NCI-H510A treated with DMSO at 0.1 percent for 48 hours (cell line): ENCODE measurements at regions not wholly inside any gene's neighbourhood (a gene's known extent, or its start where the extent isn't known, plus 50 kb on each side); places are given as distances from the start of the nearest gene placed in this dataset.
"Not testable (repeated sequence)": the region's sequence is repeated elsewhere in the genome, so short reads cannot be mapped to it uniquely, and the experiment has no call there.

Source experiments
- DNase-seq: peaks from one replicate; lab custom pipeline; 2025; lab: John Stamatoyannopoulos, UW

DNA sequence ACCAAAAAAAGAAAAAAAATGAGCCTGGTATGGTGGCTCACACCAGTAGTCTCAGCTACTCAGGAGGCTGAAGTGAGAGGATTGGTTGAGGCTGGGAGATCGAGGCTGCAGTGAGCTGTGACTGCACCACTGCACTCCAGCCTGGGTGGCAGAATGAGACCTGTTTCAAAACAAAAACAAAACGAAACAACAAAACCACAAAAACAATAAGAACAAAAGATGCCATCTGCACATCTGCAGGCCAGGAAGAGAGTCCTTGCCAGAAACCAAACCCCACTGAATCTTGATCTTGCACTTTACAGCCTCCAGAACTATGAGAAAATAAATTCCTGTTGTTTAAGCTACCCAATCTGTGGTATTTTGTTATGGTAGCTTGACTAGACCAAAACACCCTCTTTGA, 207.7 kb downstream of the YTHDC2 start:
- DNase-seq: no peak

DNA sequence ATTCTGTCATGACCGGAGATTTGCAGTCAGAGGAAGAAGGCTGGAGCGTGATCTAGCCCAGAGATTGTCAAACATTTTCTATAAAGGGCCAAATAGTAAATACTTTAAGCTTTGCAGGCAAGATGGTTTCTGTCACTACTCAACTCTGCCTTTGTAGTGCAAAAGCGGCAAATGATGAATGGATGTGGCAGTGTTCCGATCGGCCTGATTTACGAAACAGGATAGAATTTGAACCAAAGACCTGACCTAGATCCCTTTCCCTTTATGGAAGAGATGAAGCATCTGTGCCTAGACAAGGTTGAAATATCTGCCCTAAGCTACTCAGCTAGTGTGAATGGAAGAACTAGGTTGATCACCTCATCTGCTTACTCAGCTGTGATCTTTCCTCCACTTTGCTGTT, 209.5 kb downstream of the YTHDC2 start:
- no peak for DNase-seq

DNA sequence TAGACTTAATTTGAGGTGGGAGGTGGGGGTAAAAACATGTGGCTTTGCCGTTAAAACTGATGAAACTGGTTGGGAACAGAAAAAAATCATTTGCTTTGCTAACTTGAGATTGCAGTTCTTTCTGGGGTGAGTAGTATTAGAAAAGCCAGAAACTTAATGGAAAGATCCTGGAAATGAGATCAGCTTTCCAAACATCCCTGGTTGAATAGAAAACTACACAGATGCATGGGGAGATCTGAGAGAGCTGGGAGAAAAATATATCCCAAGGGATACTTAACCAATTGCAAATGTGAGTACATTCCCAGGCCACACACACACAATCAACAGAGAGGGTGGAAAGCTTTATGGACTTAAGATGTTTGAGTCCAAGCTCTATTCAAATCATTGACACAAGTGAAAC, 222.3 kb downstream of the YTHDC2 start:
- DNase-seq: no peak

GRCh38 chr5:113742176-113742575, 228.7 kb downstream of the YTHDC2 start:
- DNase-seq: no peak

GRCh38 chr5:113742639-113743038, 229.1 kb downstream of the YTHDC2 start:
- DNase-seq: no peak

- DNase-seq: no peak
These were observed 234.9 kb downstream of the YTHDC2 start for GRCh38 chr5:113748403-113748802.

- no peak for DNase-seq
These were observed 235.8 kb downstream of the YTHDC2 start for GRCh38 chr5:113749334-113749733.

DNA sequence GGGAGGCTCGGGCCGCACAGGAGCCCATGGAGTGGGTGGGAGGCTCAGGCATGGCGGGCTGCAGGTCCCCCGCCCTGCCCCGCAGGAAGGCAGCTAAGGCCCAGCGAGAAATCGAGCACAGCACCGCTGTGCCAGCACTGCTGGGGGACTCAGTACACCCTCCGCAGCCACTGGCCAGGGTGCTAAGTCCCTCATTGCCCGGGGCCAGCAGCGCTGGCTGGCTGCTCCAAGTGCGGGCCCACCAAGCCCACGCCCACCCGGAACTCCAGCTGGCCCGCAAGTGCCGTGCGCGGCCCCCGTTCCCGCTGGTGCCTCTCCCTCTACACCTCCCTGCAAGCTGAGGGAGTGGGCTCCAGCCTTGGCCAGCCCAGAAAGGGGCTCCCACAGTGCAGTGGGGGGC, 239.7 kb downstream of the YTHDC2 start:
- not testable (repeated sequence) for DNase-seq

DNA sequence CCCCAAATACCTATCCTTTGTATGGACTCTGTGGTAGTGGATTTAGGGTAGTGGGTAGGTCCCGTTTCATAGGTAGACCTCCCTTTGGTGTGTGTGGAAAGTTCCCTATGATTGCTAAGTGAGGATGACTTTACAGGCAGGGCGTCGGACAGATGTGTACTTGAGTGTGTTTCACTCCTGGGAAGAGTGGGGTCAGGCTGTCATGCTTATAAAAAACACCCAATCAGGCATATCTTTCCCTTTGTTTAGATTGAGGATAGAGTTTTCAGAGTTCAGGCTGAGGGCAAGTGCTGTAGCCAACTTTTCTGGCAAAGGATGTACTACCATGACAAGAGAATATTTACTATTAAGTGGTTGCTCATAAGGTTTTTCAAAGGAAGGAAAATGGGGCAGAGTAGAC, 242.0 kb downstream of the YTHDC2 start:
- no peak for DNase-seq

DNA sequence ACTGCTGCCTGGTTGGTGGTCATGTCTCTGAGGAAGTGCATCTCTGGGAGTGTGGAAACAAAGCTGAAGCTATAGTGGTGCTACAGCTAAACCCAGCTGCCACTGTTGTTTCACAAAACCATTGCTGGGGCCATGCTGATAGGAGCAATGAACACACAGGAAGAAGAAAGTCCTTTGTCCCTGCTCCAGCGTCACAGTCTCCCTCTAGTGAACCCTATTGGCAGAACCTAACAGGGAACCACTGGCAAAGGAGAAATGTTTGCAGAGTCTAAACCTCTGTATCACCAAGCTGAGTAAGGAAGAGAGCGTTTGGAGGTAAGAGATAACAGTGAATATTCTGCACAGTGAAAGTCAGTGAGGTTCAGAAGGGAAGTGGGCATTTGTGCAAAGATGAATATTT, 244.0 kb downstream of the YTHDC2 start:
- DNase-seq: no peak

GRCh38 chr5:113759505-113759904, 246.0 kb downstream of the YTHDC2 start:
- no peak for DNase-seq

DNA sequence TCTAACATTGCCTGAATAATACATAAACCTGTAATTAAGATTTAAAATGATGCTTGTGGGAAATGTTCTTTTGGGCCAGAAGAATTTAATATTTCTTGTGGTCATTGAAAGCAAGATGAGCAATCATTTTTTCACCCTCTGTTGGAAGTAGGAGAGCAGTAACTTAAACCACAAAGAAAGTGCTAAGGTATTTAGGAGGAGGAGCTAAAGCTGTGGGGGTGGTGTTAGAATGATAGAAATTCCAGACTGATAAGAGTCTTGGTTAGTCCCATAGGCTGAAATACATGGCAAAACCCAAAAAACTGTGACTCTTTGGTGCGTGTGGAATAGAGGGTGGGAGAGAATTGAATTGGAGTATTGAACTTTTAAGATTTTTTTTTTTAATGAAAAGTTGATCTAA, 247.0 kb downstream of the YTHDC2 start:
- DNase-seq: no peak

DNA sequence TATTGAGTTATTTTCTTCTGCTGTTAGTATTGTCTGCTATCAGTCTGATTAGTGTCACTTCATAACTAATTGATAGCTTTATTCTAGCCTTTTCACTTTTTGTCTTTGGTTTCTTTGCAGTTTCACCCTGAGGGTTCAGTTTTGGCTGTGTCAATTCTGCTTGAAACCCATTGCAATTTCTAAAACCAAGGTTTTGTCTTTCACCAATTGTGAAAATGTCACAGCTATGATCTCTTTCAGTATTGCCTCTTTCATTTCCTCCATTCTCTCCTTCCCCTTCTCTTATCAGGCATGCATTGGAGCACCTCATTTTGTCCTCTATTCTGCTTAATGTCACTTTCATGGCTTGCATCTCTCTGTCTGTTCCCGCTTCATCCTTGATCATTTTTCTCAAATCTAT, 248.1 kb downstream of the YTHDC2 start:
- DNase-seq: no peak

DNA sequence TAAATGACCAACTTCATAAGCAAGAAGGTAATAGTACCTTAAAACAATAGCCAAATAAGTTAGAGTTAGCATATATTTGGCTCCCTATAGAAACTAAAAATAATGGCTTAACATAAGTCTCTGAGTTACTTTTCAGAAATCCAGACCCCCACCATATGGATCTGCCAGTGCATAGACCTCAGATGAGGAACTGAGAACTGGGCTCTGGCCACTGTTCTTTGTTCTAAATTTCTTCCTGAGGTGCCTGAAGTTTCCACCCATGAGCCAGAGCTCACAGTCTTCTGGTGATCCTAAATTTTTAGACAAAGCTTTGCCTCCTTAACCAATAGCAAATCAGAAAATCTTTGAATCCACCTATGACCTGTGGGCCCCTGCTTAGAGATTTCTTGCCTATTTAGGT, 250.9 kb downstream of the YTHDC2 start:
- DNase-seq: no peak

- not testable (repeated sequence) for DNase-seq
These were observed 253.3 kb downstream of the YTHDC2 start for GRCh38 chr5:113766827-113767226.

DNA sequence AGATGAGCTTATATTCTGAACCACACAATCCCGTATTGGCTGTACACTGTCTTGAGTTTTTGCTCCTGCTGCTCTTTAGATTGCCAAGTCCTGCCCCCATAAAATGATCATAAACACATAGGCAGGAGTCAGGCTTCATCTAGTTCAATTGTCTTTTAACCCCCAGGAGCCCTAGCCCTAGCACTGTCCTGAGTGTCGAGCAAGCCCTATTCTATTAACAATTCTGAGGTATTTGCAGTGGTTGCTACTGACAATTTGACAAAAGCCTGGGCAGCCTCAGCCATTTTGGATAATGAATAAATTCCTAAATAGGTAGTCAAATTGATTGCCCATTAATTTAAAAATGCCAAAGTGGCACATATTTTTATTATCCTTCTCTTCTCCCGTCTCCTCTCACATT, 257.2 kb downstream of the YTHDC2 start:
- no peak for DNase-seq

DNA sequence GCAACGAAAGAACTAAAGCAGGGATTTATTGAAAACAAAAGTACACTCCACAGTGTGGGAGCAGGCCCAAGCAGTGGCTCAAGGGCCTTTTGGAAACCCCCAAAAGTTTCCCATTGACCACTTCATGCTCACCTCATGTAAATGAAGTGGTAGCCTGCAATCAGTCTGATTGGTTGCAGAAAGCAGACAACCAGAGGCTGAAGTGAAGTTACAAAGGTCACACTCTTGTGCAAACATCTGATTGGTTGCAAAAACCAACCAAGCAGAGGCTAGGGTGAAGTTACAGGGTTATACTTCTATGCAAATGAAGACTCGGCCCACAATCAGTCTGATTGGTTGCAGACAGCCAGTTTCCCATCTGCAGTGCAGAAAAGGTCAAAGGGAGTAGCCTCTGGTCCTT, 258.0 kb downstream of the YTHDC2 start:
- DNase-seq: no peak

DNA sequence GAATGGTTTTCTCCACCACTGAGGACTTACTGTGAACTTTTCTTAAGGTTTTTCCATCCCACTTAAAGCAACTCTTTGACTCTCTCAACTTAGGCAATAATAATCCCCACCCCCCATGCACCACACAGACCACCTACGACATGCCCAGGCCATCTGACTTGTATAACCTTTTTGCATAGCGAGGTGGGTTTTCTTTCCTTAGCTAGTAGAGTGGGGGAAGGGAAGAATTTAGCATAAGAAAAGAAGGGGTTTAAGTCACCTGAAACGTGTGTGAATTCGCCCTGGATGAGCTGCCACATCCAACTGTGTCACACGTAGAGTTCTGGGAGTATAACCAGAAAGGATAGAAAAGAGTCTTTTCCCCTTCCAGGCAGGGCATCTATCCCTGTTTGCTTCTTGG, 262.7 kb downstream of the YTHDC2 start:
- DNase-seq: no peak

GRCh38 chr5:113776832-113777525, 263.5 kb downstream of the YTHDC2 start:
- no peak for DNase-seq

- DNase-seq: no peak
These were observed 264.7 kb downstream of the YTHDC2 start for GRCh38 chr5:113778147-113778546.

- no peak for DNase-seq
These were observed 274.7 kb downstream of the YTHDC2 start for GRCh38 chr5:113788141-113788655.

GRCh38 chr5:113789769-113790168, 276.3 kb downstream of the YTHDC2 start:
- DNase-seq: no peak

DNA sequence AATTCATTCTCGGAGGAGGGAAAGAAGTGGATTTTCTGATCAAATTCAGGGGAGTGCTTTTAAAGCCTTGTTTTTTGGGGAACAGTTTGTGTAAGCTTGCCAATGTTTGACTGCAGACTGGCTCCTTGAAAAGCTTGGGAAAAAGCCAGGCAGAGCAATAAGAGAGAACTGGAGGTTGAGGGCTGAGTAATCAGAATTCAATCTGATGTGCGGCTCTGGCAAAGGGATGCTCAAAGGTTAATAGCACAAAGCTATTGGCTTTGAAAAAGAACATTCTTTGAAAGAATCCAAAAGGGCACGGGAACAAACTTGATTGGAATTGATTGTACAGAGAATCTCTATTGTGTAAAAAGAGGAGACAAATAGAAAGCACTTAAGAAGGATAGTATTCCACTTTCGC, 279.3 kb downstream of the YTHDC2 start:
- no peak for DNase-seq

GRCh38 chr5:113794981-113795380, 281.5 kb downstream of the YTHDC2 start:
- no peak for DNase-seq
